HK-2 (cell line): ENCODE measurements at regions not wholly inside any gene's neighbourhood (a gene's known extent, or its start where the extent isn't known, plus 50 kb on each side); places are given as distances from the start of the nearest gene placed in this dataset.
A peak's percentile ranks its signal among the peaks of the same experiment; 100 is the strongest.
"Not testable (repeated sequence)": the region's sequence is repeated elsewhere in the genome, so short reads cannot be mapped to it uniquely, and the experiment has no call there.

Experiments used
- DNase-seq: peaks from one replicate; pipeline ENCODE4 v3.0.0-alpha.2; 2018; ENCODE audit not compliant: unreplicated experiment

- no peak for DNase-seq
These were observed 748.6 kb downstream of the STPG2 start for GRCh38 chr4:97394653-97395052.

- no peak for DNase-seq
These were observed 747.2 kb downstream of the STPG2 start for GRCh38 chr4:97396097-97396496.

GRCh38 chr4:97396605-97397004 is 746.7 kb downstream of the STPG2 start:
- no peak for DNase-seq

- DNase-seq, result no peak
These were observed 738.3 kb downstream of the STPG2 start for GRCh38 chr4:97404876-97405523.

- no peak for DNase-seq
These were observed 731.9 kb downstream of the STPG2 start for GRCh38 chr4:97411356-97411755.

GRCh38 chr4:97412331-97412730 is 730.9 kb downstream of the STPG2 start:
- no peak for DNase-seq

GRCh38 chr4:97414161-97414560 is 729.1 kb downstream of the STPG2 start:
- DNase-seq, result no peak

GRCh38 chr4:97432551-97432950 is 710.7 kb downstream of the STPG2 start:
- DNase-seq, result no peak

- not testable (repeated sequence) for DNase-seq
These were observed 705.1 kb downstream of the STPG2 start for GRCh38 chr4:97437998-97438705.

GRCh38 chr4:97453186-97453585 is 690.1 kb downstream of the STPG2 start:
- no peak for DNase-seq

GRCh38 chr4:97457253-97457652 is 686.0 kb downstream of the STPG2 start:
- DNase-seq, result no peak

GRCh38 chr4:97468272-97468671 is 675.0 kb downstream of the STPG2 start:
- no peak for DNase-seq

GRCh38 chr4:97475621-97476020 is 667.7 kb downstream of the STPG2 start:
- no peak for DNase-seq

- DNase-seq, result no peak
These were observed 665.3 kb downstream of the STPG2 start for GRCh38 chr4:97477974-97478373.

GRCh38 chr4:97479388-97479787 is 663.9 kb downstream of the STPG2 start:
- DNase-seq, result no peak

- DNase-seq, result no peak
These were observed 651.4 kb downstream of the STPG2 start for GRCh38 chr4:97491856-97492255.

- DNase-seq, result no peak
These were observed 649.3 kb downstream of the STPG2 start for GRCh38 chr4:97493815-97494518.

- DNase-seq, result no peak
These were observed 646.9 kb downstream of the STPG2 start for GRCh38 chr4:97496298-97496873.

GRCh38 chr4:97498875-97499274 is 644.4 kb downstream of the STPG2 start:
- DNase-seq, result no peak

GRCh38 chr4:97500423-97500822 is 642.9 kb downstream of the STPG2 start:
- DNase-seq, result no peak

GRCh38 chr4:97504713-97505112 is 638.6 kb downstream of the STPG2 start:
- DNase-seq, result no peak

- DNase-seq, result peak; percentile 18
These were observed 635.6 kb downstream of the STPG2 start for GRCh38 chr4:97507587-97508245.
